ENCODE measurements at regions not wholly inside any gene's neighbourhood (a gene's known extent, or its start where the extent isn't known, plus 50 kb on each side); places are given as distances from the start of the nearest gene placed in this dataset.
"Not testable (repeated sequence)": the region's sequence is repeated elsewhere in the genome, so short reads cannot be mapped to it uniquely, and the experiment has no call there.

- not testable (repeated sequence) for TF ChIP-seq EZH2 (IDR thresholded peaks at IDR 0.05; ENCODE audit: low read length, missing control alignments); CTCF (conservative IDR thresholded peaks at IDR 0.05 in 1 of 2, IDR thresholded peaks at IDR 0.05 in 1 of 2; ENCODE audit: low read depth in 1 of 2, low read length in 2 of 2)
Measured at GRCh38 chr6:12633746-12634145, 82.8 kb upstream of the PHACTR1 start.

Data from fibroblast of lung (primary cell).